Eye (tissue), 1 donor: ENCODE measurements at regions not wholly inside any gene's neighbourhood (a gene's known extent, or its start where the extent isn't known, plus 50 kb on each side); places are given as distances from the start of the nearest gene placed in this dataset.

Source experiments
- DNase-seq: peaks from one replicate; pipeline ENCODE4 v3.0.0-alpha.2; 2015

DNA sequence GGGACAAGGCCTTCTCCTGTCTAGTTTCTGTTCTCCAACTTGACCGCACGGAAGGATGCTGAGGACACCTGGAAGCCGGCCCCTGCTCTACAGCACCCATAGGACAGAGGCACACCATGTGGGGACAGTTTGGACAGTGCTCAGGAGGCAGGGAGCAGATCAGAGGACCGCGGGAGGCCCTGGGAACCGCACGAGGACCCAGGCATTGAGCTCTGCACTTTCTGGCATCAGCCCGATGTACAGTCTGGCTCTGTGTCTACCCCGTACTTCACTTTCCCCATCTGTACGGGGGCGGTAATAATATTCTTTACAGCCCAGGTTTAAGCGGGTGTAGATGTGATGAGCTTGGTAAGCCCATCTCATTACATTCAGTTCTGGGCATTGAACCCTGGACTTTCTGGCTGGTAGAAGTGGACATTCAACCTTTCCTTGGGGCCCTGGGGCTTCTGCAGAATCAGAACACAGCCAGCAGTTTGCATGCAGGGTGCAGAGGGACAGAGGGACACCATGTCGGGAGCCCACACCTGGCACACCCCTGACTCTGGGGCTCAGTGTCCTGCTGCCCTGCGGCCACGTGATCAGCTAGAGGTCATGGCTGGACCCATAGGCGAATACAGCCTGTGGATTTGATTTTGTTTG is 258.7 kb downstream of the SEC14L1 start:
- DNase-seq, result no peak

DNA sequence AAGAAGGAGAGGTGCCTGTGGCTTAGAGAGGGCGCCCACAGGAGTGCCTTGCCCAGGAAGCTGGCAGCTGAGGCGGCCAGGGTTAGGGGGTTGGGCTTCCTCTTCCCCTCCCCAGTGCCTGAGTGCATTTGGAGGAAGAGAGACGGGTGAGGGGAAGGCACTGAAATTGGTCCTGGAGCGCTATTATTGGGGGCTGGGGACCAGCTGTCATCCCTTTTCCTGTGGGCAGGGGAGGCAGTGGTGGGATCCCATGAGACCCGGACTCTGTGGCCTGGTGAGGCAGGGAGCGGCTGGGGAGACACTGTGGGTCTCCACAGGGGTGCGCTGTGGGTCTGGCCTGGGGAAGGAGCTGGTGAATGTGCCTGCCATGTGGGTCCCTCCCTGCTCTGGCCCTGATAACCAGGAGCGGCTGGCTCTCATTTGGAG is 259.7 kb downstream of the SEC14L1 start:
- DNase-seq, result no peak

DNA sequence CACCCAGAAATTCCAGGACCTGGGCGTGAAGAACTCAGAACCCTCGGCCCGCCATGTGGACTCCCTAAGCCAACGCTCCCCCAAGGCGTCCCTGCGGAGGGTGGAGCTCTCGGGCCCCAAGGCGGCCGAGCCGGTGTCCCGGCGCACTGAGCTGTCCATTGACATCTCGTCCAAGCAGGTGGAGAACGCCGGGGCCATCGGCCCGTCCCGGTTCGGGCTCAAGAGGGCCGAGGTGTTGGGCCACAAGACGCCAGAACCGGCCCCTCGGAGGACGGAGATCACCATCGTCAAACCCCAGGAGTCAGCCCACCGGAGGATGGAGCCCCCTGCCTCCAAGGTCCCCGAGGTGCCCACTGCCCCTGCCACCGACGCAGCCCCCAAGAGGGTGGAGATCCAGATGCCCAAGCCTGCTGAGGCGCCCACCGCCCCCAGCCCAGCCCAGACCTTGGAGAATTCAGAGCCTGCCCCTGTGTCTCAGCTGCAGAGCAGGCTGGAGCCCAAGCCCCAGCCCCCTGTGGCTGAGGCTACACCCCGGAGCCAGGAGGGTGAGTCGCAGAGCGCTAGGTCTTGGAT is 261.5 kb downstream of the SEC14L1 start:
- no peak for DNase-seq

DNA sequence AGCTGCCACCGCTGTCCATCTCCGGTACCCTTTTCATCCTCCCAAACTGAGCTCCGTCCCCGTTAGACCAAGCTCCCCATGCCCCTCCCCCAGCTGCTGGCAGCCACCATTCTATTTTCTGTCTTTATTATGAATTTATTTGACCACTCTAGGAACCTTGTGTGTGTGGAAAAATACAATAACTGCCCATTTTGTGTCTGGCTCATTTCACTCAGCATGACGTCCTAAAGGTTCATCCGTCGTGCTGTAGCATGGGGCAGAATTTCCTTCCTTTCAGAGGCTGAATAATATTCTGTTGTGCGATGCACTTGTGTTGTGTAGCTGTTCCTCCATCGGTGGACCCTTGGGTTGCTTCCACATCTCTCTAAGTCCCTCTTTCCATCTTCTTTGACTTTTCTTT is 263.1 kb downstream of the SEC14L1 start:
- DNase-seq, result no peak

DNA sequence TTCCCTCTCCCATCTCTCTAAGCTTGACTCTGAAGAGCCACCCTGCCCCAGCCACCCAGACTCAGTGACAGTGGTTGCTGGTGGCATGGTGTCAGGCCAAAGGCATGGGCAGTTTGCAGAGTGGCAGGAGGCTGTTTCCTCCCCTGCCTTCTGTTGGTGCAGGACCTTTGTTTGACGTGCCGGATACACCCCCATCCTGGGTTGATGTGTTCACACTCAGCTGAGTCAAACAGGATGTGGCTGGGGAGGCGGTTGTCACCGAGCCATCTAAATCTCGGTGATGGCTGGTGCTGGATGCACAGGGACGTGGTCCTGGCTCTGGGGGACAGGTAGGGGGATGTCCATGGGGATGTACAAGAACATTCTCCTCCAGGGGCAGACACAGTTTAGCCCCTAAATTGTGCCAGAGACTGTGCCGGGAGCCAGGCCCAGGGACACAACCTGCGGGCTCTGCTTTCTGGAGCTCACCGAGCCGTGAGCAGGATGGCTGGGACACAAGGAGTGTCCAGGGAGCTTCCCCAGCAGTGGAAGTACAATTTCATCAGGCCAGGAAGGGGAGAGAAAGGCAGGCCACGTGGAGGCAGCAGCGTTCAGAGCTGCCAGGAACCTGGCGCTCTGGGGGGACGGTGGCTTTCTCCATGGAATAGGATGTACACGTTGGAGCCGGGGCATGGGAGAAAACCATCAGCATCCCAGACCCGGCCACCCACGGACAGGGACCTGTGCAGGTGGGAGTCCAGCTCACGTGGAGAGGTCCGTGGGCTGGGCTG is 264.2 kb downstream of the SEC14L1 start:
- no peak for DNase-seq

DNA sequence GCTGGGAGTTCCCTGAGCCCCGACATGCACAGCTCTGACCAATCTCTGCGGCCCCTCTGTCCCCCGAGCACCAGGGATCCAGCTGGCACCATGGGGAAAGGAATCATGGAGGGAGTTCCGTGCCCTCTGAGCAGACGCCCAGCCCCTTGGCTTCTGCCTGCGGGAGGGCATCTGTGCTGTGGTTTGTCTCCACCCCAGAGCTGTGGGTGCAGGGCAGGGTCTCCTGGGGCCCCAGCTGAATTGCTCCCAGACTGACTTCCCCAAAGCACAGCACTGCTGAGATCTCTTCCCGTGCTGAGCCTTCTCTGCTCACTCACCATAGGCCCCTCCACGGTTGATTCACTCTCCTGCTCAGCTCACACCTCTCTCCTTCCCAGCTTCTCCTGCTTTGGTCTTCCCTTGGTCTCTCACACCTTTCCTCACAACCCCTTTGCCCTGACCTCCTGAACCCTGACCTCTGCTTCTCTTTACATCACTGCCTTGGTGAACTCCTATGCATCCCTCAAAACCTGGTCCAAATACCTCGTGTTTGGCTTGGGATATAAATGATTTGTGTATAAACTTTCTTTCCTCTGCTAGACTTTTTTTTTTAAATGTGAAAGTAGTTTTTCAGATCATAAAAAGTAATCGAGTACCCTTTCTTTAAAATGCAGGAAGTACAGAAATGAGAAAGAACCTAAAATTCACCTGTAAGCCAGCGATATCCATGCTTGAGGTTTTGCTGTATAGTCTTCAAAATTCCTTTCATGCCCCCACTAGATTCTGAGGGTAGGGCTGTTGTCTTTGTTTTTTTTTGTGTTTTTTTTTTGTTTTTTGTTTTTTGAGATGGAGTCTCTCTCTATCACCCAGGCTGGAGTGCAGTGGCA is 265.3 kb downstream of the SEC14L1 start:
- no peak for DNase-seq

DNA sequence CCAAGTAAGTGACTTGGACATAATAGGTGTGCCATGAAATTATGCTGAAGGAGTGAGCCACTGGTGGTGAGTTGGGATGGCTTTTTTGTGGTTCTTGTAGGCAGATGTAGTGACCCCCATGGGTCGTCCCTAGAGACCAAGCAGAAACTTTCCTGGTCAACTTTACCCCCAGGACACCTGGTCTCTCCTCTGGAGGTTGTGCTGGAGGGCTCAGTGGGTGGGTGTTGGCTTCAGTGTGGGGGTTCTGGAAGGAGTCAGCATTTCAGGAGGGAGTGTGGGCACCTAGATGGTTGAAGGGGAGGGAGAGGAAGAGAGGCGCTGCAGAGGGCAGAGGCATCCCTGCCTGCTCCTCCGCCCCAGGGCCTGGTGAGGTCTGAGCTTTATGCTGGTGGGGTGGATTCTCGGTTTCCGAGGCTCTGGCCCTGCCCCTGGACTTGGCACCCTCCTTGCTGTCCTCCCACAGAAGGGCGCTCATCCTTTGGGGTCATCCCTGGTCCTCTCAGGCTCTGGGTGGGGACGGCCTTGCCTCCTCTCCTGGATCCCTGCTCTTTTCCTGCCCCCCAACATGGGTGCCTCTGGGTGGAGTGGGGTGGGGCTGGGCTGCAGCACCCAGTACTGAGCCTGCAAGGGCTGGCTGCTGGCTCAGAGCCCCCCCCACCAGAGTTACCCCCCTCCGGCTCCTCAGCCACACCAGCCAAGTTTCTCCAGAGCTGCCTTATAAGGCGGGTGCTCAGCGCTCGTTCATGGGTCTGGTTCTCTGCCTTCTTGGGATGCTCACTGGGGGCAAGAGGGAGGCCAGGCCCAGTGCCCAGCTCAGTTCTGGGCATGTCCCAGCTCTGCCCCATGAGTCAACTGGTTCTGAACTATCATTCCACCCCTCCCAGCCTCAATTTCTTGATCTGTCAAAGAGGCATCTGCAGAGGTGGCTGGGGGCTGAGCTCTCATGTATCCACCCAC is 266.8 kb downstream of the SEC14L1 start:
- no peak for DNase-seq

DNA sequence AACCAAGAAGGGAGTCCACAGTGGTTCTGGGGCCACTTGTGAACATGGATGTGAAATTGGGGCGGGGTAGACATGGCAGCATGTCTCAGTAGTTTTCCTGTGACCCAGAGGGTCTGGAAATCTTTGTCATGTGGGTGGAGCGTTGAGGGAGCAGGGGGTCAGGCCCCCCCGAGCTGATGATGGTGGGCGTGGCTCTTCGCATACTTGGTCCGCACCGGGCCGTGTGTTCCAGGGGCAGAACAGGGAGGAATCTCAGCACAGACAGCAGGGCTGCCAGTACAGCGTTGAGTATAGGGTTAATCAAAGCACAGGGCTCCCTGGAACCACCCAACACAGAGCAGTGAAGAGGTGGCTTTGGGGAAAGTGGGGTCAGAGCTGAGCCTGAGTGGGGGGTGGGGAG is 267.5 kb downstream of the SEC14L1 start:
- no peak for DNase-seq

DNA sequence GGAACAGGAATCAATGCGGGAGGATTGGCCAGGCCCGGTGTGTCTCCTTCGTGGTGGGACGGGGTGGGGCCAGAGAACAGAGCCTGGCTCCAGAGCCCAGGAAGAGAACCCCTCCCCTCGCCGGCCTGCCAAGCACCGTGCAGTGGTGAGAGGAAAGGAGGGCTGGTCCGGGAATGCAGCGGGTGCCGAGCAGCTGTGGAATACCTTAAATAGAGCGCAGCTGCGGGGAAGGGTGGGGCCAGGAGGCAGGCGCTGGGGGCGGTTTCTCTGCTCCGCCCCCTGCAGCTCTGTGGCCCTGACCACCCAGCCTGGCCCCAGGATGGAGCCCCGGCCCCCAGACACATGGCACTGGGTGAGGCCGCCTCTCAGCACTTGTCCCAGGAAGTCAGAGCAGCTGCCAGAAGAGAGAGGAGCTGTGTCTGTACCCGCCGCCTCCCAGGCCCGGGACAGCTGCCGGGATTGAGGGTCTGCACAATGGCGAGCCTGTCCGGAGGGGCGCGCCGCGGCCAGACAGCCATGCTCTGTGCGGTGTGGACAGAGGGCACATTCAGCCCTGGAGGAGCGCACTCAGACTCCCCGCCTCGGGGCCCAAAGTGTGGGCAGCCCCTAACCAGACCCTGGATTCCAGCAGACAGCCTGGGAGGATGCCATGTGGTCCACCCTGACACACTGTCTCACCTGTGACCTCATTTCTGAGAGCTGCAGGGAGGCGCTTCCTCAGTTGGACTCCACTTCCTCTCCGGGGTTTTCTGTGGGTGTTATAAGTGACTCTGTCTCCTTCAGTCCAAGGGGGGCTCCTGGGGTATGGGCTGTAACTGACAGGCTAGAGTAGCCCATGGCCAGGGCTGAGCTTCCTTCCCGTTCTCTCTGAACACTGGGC is 268.8 kb downstream of the SEC14L1 start:
- DNase-seq, result peak; percentile 65

DNA sequence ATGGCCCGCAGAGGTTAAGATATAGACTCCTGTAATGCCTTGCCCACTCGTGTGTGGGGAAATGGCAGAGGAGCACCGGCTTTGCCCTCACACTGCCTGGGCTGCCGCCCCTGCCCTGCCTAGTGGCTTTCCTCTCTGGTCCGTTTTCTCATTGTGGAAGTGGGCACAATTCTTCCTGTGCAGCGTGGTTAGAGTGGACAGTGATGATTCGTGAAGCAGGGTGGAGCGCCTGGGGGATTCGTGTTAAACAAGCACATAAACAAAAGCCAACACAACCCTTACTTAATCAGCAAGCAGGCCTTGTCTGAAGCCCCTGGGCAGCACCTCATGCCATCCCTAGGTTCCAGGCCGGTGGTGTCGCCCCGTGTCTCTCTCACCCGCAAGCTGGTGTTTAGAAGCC is 269.7 kb downstream of the SEC14L1 start:
- DNase-seq, result no peak

DNA sequence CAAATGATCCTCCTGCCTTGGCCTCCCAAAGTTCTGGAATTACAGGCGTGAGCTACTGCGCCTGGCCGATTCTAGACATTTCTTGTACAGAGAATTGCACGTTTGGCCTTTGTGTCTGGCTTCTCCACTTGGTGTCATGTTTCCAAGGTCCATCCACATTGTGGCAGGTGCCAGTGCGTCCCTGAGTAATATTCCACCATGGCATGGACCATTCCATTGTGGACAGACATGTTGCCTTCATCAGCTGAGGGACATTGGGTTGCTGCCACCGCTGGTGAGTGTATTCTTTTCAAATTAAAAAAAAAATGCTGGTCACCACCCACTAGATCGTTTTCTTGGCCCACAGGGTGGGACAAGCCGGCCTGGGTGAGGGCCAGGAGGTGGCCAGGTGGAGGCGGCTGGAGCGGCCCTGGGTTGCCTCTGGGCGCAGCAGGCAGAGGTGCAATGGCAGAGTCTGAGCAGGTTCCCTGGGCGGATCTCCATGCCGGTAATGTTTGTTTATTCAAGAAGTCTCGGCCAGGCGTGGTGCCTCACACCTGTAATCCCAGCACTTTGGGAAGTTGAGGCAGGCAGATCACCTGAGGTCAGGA is 274.1 kb downstream of the SEC14L1 start:
- DNase-seq, result no peak

DNA sequence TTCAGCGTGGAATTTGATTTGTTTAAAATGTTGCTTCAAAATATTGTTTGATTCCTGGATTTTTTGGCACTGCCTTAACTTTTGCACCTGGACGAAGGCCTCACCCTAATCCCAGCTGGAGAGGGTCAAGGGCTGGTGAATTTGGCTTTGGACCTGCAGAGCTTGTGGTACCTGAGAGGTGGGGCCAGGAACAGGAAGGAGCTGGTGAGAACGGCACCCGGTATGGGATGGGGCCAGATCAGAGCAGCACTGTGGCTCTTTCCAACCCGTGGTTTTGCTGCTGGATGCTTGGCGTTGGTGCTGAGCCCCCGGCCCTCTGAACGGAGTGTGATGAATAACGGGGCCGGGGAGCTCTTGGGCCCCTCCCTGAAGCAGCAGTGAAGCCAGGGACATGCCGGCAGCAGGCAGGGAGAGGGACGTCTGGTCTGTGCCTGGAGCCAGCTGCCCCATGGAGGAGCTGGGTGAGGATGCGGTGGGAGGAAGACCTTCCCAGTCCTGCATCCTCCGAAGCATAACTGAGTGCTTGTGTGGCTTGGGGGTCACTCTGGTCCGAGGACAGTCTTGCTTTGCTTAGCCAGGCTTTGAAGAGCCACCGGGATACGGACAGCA is 275.4 kb downstream of the SEC14L1 start:
- DNase-seq, result no peak

DNA sequence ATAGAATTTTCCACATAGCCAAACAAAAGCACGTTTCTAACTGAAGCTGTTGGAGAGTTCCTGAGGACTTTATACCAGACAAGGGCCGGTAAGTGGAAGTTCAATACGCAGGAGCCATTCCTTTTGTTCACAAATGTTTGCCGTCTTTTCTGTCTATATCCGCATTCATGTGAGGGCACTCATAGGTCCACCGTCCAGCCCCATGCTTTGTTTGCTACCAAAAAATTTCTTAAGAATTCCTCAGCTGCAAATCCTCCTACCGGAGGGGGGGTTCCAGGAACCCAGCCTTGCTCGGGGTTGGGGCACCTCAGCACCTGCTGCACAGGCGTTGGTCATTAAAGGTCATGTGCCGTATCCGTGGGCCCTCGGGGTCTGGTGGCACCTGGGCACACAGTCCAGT is 276.8 kb downstream of the SEC14L1 start:
- no peak for DNase-seq

DNA sequence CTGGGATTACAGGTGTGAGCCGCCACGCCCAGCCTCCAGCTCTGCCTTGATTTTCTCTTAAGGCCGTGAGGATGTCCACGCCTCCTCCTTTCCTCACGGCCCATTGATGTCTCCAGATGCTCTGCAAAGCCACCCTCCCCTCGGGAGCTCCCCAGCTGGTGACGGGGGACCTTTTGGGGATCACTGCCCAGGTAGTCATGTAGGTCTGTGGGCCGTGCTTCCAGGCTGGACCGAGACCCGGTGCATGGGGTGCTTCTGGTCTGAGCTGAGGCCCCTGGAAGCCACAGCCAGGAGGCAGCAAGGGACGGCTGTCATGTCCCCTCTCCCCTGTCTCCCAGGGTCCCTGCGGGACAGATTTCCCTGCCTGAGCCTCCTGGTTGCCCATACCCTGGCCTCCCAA is 277.8 kb downstream of the SEC14L1 start:
- no peak for DNase-seq

DNA sequence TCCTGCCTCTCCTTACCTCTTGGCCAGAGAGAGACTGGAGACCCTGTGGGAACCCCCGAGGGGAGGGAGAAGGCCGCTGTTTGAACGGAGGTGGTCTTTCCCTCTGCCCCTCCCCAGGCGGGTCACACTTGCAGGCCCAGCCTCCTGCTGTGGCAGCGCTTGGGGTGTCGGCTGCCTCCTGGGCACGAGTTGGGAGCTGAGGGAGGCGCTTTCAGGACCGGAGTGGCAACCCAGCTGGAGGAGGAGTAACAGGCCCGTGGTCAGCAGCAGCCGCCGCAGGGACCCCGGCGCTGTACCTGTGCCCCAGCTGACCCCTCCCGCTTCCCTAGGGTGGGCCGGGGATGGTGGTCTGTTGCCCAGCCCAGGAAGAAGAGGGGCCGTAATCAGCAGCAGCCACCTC is 278.3 kb downstream of the SEC14L1 start:
- peak; percentile 23 for DNase-seq

DNA sequence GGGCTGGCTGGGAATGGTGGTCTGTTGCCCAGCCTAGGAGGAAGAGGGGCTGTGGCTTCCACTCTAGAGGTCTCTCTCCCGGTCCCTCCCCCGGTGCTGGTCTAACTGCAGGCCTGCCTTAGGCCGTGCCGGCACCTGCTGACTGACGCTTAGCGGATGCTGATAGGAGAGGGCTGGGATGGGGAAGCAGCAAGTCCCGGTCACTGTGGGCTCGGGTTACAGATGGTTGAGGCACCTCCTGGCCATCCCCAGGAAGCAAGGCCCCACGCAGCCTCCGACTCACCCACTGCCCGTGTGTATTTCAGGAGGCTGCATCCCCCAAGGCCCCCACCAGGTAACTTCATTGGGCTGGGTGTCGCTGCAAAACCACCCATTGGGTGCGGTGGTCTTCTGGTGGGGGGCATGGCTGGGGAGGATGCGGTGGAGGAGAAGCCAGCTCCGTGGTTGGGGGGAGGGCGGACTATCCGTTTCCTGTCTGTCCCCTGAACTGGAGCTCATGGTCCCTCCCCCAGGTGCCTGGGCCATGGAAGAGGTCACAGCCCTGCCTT is 278.9 kb downstream of the SEC14L1 start:
- peak; percentile 58 for DNase-seq

DNA sequence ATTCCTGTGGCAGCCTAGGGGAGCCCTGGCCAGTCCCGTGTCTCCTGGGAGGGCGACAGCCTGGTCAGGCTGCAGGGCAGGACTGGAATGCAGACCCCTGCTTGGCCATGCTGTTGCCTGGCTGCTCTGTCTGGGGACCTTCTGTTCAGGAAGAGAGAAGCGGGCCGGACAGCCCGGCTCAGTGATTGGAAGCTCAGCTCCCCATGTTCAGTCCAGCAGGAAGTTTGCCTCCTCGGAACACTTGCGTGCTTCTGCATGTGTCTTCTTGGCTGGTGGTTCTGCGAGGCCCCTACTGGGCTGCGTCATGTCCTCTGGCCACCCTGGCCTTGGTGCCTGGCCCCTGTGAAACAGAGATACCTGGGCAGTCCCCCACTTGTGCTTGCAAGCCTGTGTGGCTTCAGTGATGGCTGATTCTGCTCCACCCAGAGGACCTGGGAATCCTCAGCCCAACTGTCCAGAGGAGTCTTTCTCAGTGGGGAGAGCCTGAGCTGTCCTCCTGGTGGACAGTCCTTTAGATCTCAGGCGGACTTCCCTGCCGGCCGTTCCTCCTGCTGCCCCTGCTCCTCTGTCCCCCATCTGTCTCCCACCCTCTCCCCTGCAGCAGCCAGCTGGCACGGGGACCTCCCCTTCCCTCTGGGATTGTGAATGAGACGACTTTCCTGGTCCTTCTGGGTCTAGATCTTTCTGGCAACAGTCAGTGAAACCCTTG is 279.5 kb downstream of the SEC14L1 start:
- peak; percentile 35 for DNase-seq

DNA sequence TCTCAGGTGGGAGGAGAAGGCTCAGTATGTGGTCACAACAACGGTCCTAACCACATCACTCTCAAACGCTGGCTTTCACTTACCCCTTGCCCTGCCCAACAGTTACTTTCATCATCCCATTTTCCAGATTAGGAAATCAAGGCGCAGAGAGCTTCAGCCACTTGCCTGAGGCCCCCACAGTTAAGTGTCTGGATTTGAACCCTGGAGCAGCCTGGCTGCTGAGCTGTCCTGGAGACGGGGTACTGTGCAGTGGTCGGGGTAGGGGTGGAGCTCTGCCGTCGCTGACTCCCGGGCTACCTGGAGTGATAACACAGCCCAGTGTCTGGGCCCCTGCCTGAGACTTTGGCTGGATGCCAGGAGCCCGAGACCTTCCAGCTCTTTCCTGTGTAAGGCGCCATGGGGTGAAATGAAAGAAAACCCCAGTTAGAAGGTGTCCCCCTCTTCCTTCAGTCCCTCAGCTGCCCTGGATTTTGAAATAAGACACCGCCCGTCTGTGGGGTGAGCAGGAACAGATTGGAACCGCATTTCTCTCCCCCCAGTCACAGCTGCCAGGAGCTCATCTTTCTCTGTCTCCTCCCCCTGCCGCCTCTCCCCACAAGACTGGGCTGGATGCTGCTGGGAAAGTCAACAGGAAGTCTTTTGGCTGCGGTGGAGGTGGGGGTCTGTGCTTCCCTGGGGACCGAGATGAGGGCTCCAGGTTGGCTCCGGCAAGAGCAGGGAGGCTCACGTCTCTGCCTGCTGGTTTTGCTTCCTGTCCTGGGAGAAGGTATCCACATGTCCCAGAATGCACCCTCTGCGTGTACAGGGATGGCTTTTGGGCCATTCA is 280.2 kb downstream of the SEC14L1 start:
- peak; percentile 86 for DNase-seq
